Activated T-cell treated with anti-CD3 and anti-CD28 coated beads, Interleukin-2, amount 50 U/mL, for 24 hours (primary cell): ENCODE measurements at regions not wholly inside any gene's neighbourhood (a gene's known extent, or its start where the extent isn't known, plus 50 kb on each side); places are given as distances from the start of the nearest gene placed in this dataset.
A peak's percentile ranks its signal among the peaks of the same experiment; 100 is the strongest.

Experiments used
- DNase-seq: peaks from one replicate; pipeline ENCODE4 v3.0.0-alpha.2; 2020
- H3K27ac Mint-ChIP-seq: 2 replicates; pipeline ENCODE4 v1.8.0; 2020; ENCODE audit warnings: mild to moderate bottlenecking, mixed read lengths
- H3K27me3 Mint-ChIP-seq: 2 replicates; pipeline ENCODE4 v1.8.0; 2020; ENCODE audit warnings: mixed read lengths
- H3K36me3 Mint-ChIP-seq: 2 replicates; pipeline ENCODE4 v1.8.0; 2020; ENCODE audit warnings: low read depth, mixed read lengths
- H3K4me1 Mint-ChIP-seq: 2 replicates; pipeline ENCODE4 v1.8.0; 2020; ENCODE audit warnings: low read depth, mixed read lengths
- H3K4me3 Mint-ChIP-seq: 2 replicates; pipeline ENCODE4 v1.8.0; 2020; ENCODE audit warnings: mild to moderate bottlenecking, moderate library complexity, mixed read lengths
- H3K9me3 Mint-ChIP-seq: 2 replicates; pipeline ENCODE4 v1.8.0; 2020; ENCODE audit warnings: mixed read lengths

- peaks cover 16% of the 10 kb centered on the region for H3K4me1 Mint-ChIP-seq
These were observed 128.4 kb upstream of the SGK1 start for GRCh38 chr6:134446218-134446848.

GRCh38 chr6:134443009-134443408, 125.1 kb upstream of the SGK1 start:
- no peaks in the 10 kb centered on the region for H3K36me3 Mint-ChIP-seq
- H3K4me1 Mint-ChIP-seq = peaks cover 14% of the 10 kb centered on the region
- H3K9me3 Mint-ChIP-seq = no peaks in the 10 kb centered on the region
- no peak for DNase-seq
- no peak overlapping the region for H3K27ac Mint-ChIP-seq
- H3K27me3 Mint-ChIP-seq = no peaks in the 10 kb centered on the region
- H3K4me3 Mint-ChIP-seq = no peak overlapping the region

More at GRCh38 chr6:134446218-134446848, 128.4 kb upstream of the SGK1 start:
- H3K4me3 Mint-ChIP-seq = no peak overlapping the region
- no peak overlapping the region for H3K27ac Mint-ChIP-seq
- DNase-seq = no peak
- no peaks in the 10 kb centered on the region for H3K9me3 Mint-ChIP-seq
- no peaks in the 10 kb centered on the region for H3K36me3 Mint-ChIP-seq
- no peaks in the 10 kb centered on the region for H3K27me3 Mint-ChIP-seq

GRCh38 chr6:134442073-134442472, 124.2 kb upstream of the SGK1 start:
- Mint-ChIP-seq H3K27ac (no peak overlapping the region), H3K36me3 (no peaks in the 10 kb centered on the region), H3K27me3 (no peaks in the 10 kb centered on the region), H3K4me3 (no peak overlapping the region), H3K4me1 (peaks cover 16% of the 10 kb centered on the region), H3K9me3 (no peaks in the 10 kb centered on the region)
- no peak for DNase-seq

- no peaks in the 10 kb centered on the region for H3K9me3 Mint-ChIP-seq
- no peaks in the 10 kb centered on the region for H3K36me3 Mint-ChIP-seq
- no peak overlapping the region for H3K27ac Mint-ChIP-seq
- DNase-seq = no peak
- peaks cover 38% of the 10 kb centered on the region for H3K4me1 Mint-ChIP-seq
- H3K27me3 Mint-ChIP-seq = no peaks in the 10 kb centered on the region
- H3K4me3 Mint-ChIP-seq = no peak overlapping the region
These were observed 120.9 kb upstream of the SGK1 start for GRCh38 chr6:134438837-134439236.

- peaks cover 38% of the 10 kb centered on the region for H3K4me1 Mint-ChIP-seq
- no peaks in the 10 kb centered on the region for H3K27me3 Mint-ChIP-seq
- peak; percentile 47 for DNase-seq
- H3K9me3 Mint-ChIP-seq = no peaks in the 10 kb centered on the region
- peak overlapping the region; percentile 63 for H3K4me3 Mint-ChIP-seq
- peak overlapping the region; percentile 98 for H3K27ac Mint-ChIP-seq
- H3K36me3 Mint-ChIP-seq = no peaks in the 10 kb centered on the region
These were observed 119.5 kb upstream of the SGK1 start for GRCh38 chr6:134437376-134437775.

GRCh38 chr6:134436950-134437349, 119.0 kb upstream of the SGK1 start:
- Mint-ChIP-seq H3K4me3 (peak overlapping the region; percentile 63), H3K27me3 (no peaks in the 10 kb centered on the region), H3K27ac (peak overlapping the region; percentile 98), H3K9me3 (no peaks in the 10 kb centered on the region), H3K4me1 (peaks cover 38% of the 10 kb centered on the region), H3K36me3 (no peaks in the 10 kb centered on the region)
- no peak for DNase-seq

- Mint-ChIP-seq H3K27me3 (no peaks in the 10 kb centered on the region), H3K9me3 (no peaks in the 10 kb centered on the region), H3K4me3 (peak overlapping the region; percentile 63), H3K4me1 (peaks cover 38% of the 10 kb centered on the region), H3K27ac (peak overlapping the region; percentile 98), H3K36me3 (no peaks in the 10 kb centered on the region)
- peak; percentile 68 for DNase-seq
These were observed 118.4 kb upstream of the SGK1 start for GRCh38 chr6:134436281-134436815.

GRCh38 chr6:134435814-134436280, 117.9 kb upstream of the SGK1 start:
- no peak for DNase-seq
- H3K4me1 Mint-ChIP-seq = peaks cover 38% of the 10 kb centered on the region
- no peaks in the 10 kb centered on the region for H3K27me3 Mint-ChIP-seq
- H3K36me3 Mint-ChIP-seq = no peaks in the 10 kb centered on the region
- peak overlapping the region; percentile 98 for H3K27ac Mint-ChIP-seq
- no peaks in the 10 kb centered on the region for H3K9me3 Mint-ChIP-seq
- H3K4me3 Mint-ChIP-seq = peak overlapping the region; percentile 63

GRCh38 chr6:134434019-134434942, 116.4 kb upstream of the SGK1 start:
- Mint-ChIP-seq H3K36me3 (no peaks in the 10 kb centered on the region), H3K4me1 (peaks cover 38% of the 10 kb centered on the region), H3K4me3 (no peak overlapping the region), H3K9me3 (no peaks in the 10 kb centered on the region), H3K27ac (no peak overlapping the region), H3K27me3 (no peaks in the 10 kb centered on the region)
- DNase-seq = no peak

GRCh38 chr6:134432036-134432435, 114.1 kb upstream of the SGK1 start:
- no peaks in the 10 kb centered on the region for H3K27me3 Mint-ChIP-seq
- DNase-seq = no peak
- no peaks in the 10 kb centered on the region for H3K36me3 Mint-ChIP-seq
- H3K4me3 Mint-ChIP-seq = no peak overlapping the region
- no peaks in the 10 kb centered on the region for H3K9me3 Mint-ChIP-seq
- no peak overlapping the region for H3K27ac Mint-ChIP-seq
- H3K4me1 Mint-ChIP-seq = peaks cover 26% of the 10 kb centered on the region

GRCh38 chr6:134431421-134431859, 113.5 kb upstream of the SGK1 start:
- Mint-ChIP-seq H3K27me3 (no peaks in the 10 kb centered on the region), H3K27ac (no peak overlapping the region), H3K4me1 (peaks cover 20% of the 10 kb centered on the region), H3K36me3 (no peaks in the 10 kb centered on the region), H3K9me3 (no peaks in the 10 kb centered on the region), H3K4me3 (no peak overlapping the region)
- DNase-seq = no peak

- no peak for DNase-seq
- no peak overlapping the region for H3K27ac Mint-ChIP-seq
- H3K4me3 Mint-ChIP-seq = no peak overlapping the region
- H3K27me3 Mint-ChIP-seq = no peaks in the 10 kb centered on the region
- H3K36me3 Mint-ChIP-seq = no peaks in the 10 kb centered on the region
- peaks cover 9% of the 10 kb centered on the region for H3K4me1 Mint-ChIP-seq
- no peaks in the 10 kb centered on the region for H3K9me3 Mint-ChIP-seq
These were observed 112.0 kb upstream of the SGK1 start for GRCh38 chr6:134429861-134430380.

GRCh38 chr6:134427721-134428120, 109.8 kb upstream of the SGK1 start:
- no peak overlapping the region for H3K4me3 Mint-ChIP-seq
- H3K27ac Mint-ChIP-seq = no peak overlapping the region
- H3K27me3 Mint-ChIP-seq = no peaks in the 10 kb centered on the region
- H3K36me3 Mint-ChIP-seq = no peaks in the 10 kb centered on the region
- peaks cover 11% of the 10 kb centered on the region for H3K4me1 Mint-ChIP-seq
- no peaks in the 10 kb centered on the region for H3K9me3 Mint-ChIP-seq
- DNase-seq = no peak

GRCh38 chr6:134426623-134427022, 108.7 kb upstream of the SGK1 start:
- Mint-ChIP-seq H3K36me3 (no peaks in the 10 kb centered on the region), H3K9me3 (no peaks in the 10 kb centered on the region), H3K4me1 (peaks cover 13% of the 10 kb centered on the region), H3K27ac (no peak overlapping the region), H3K27me3 (no peaks in the 10 kb centered on the region), H3K4me3 (no peak overlapping the region)
- no peak for DNase-seq
